ENCODE measurements at regions not wholly inside any gene's neighbourhood (a gene's known extent, or its start where the extent isn't known, plus 50 kb on each side); places are given as distances from the start of the nearest gene placed in this dataset.

- no peak for DNase-seq
Measured at GRCh38 chr7:132733860-132734259, 157.6 kb upstream of the PLXNA4 start.

DNA sequence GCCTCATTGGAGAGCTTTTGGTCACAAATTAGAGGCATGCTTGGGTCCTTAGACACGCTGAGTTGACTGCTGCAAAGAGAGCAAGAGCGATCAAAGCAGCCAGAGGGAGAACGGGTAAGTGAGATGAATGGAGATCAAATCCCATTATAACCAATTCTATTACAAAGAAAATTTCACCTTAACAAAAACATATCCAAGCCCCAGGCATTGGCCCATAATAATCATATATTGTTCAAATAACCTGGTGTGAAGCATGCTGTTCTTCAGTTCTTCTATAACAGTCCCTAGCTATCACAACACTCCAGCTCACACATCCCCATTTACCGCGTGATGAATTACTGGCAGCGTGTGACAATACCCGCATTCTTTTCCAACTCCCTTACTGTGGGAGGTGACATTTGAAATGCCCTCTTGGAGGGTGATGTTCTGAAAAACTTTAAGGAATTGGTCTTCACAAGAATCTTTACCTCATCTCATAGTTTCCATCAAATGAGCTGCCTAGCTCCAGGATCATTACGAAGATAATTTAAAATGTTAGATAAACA lies 156.1 kb upstream of the PLXNA4 start:
- DNase-seq = no peak

GRCh38 chr7:132730105-132730504 lies 153.8 kb upstream of the PLXNA4 start:
- DNase-seq = no peak

DNA sequence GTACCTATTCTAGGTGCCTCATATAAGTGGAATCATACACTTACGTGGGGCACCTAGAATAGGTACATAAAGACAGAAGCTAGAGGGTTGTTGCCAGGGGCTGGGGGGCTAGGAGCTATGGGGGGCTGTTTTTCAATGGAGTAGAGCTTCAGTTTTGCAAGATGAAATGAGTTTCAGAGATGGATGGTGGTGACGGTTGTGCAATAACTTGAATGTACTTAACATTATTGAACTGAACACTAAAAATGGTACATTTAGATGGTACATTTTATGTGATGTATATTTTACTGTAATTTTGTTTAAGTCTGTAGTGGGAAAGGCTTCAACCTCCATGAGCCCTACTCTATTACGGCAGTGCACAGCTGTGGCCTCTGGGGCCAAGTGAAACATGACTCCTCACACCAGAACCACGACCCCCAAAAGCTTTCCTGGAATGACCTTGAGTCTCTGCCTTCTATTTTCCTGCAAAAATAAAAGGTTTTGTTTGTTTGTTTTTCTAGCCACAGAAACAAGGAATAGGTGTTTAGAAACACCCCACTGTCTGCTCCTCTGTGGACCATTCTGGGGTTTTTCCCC lies 147.3 kb upstream of the PLXNA4 start:
- DNase-seq = no peak

- DNase-seq = no peak
Measured at GRCh38 chr7:132720835-132721234, 144.6 kb upstream of the PLXNA4 start.

DNA sequence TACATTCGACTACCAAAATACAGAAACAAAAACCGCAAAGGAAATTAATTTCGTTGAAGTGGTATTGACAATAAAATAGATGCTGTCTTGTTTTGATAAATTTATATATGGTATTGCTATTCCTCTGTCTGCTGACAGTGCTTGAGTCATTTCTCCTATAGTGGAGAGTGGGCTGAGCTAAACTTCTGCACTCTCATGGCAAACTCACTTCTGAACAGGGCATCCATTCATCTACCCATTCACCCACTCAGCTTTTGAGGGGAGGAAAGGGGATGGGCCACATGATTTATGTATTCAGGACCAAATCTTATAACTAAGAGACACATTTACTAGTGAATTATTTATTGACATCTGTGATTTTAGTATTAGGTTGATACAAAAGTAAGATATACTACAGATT lies 137.6 kb upstream of the PLXNA4 start:
- DNase-seq = no peak

DNA sequence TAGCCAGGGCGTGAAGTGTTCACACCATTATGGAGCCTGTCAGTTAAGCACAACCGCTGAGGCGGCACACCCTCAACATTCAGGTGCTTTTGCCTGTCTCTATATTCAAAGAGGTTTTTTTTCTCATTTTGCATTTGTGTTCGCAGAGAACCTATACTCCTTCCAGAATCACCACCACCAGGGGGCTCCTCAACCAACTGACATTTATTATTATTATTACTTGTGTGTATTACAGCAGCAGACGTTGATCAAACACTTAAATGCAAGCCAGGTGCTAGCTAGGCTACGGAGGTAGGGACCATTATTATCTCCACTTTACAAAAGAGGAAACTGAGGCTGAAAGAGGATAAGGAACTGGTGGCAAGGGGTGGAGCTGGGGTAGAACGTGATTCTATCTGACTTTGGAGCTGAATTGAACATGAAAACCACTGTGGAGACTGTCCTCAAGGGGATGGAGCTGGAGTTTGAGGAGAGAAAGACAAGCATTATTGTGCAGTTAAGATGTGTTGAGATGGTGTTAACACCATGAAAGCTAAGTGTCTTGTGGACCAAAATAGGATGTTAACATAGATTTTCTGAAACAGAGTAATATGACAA lies 133.8 kb upstream of the PLXNA4 start:
- peak; percentile 38 for DNase-seq

DNA sequence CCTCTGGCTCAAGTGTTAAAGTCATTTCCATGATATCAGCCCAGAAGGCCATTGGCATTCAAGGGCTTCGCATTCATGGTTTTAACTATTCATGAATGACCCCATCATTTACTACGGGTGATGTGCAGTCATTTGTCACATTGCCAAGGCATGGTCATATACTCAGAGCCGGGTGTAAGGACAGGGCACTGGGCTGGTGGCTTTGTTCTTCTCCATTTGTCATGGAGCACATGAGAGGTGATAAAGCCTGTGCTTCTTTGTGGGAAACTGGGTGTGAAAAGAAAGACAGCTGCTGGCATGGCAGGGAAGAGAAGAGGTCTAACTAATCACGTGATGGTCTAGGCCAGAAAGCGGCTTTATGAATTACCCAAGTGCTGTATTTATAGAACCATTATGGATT lies 132.2 kb upstream of the PLXNA4 start:
- DNase-seq = no peak

- DNase-seq = peak; percentile 61
Measured at GRCh38 chr7:132705146-132705545, 128.9 kb upstream of the PLXNA4 start.

GRCh38 chr7:132703742-132704141 lies 127.5 kb upstream of the PLXNA4 start:
- no peak for DNase-seq

DNA sequence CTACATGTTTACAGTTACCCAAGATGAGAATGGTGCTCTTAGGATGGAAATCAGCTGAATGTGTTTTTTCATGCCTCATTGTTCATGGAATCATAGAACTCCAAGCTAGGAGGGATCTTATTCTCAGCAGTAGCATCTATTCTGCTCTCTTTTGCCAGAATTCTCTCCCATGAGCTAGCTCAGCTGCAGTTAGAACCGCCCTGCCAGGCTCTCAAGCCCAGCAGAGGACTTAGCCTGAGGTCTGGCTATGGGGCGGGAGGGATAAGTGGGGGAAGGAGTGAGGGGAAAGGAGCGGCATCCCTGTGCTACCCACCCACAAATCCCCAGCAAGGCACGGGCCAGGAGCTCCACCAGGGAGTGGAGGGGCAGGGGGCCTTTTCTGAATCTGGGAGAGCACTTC lies 120.7 kb upstream of the PLXNA4 start:
- no peak for DNase-seq

- no peak for DNase-seq
Measured at GRCh38 chr7:132696332-132696731, 120.1 kb upstream of the PLXNA4 start.

DNA sequence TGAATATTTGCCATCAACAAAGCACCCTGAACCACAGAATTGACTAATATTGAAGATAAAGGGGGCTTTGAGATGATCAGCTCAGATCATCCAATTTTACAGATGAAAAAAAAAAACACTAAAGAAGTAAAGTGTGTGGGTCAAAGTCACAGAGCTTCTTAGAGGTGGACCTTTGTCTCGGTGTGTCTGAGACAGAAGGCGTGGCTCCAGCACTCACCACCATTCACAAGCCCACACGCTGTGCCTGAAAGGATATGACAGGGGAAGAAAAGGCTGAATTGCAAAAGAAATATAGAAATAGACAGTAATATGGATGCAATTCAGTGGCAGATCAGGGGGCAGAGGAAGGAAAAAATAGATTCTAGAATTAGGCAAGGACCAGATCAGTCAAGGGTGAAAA lies 114.9 kb upstream of the PLXNA4 start:
- DNase-seq = no peak

DNA sequence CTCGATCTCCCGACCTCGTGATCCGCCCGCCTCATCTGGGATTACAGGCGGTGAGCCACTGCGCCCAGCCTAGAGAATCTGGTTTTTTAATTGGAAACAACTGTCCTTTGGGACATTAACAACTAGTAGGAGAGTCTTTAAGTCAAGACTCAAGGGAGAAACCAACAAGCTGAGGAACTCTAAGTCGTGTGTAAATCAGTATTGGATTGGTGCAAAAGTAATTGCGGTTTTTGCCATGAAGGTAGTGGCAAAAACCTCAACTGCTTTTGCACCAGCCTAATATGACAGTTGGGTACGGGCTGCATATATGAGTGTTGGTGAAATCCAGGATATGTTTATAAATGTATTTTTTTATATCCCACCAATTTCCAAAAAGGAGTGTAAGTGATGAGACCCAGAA lies 113.9 kb upstream of the PLXNA4 start:
- no peak for DNase-seq

DNA sequence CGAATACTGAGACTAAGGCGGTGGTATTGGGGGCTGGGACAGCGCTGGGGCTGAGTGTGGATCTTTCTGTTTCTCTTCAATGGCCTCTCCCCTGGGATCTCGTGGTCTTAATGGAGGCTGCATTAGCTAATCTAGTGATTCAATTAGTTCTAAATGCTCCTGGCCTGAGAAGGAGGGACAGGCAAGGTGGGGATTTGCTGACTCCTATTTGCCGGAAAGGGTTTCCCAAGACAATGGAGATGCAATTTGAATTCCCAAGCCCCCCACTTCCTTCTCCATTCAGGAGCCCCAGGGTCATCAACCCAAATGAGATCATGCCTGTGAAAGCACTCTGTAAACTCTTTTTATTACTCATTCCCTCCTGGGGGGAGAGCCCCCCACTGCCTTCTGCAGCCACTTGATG lies 111.7 kb upstream of the PLXNA4 start:
- no peak for DNase-seq

GRCh38 chr7:132687016-132687415 lies 110.7 kb upstream of the PLXNA4 start:
- no peak for DNase-seq

GRCh38 chr7:132685277-132685676 lies 109.0 kb upstream of the PLXNA4 start:
- DNase-seq = no peak

DNA sequence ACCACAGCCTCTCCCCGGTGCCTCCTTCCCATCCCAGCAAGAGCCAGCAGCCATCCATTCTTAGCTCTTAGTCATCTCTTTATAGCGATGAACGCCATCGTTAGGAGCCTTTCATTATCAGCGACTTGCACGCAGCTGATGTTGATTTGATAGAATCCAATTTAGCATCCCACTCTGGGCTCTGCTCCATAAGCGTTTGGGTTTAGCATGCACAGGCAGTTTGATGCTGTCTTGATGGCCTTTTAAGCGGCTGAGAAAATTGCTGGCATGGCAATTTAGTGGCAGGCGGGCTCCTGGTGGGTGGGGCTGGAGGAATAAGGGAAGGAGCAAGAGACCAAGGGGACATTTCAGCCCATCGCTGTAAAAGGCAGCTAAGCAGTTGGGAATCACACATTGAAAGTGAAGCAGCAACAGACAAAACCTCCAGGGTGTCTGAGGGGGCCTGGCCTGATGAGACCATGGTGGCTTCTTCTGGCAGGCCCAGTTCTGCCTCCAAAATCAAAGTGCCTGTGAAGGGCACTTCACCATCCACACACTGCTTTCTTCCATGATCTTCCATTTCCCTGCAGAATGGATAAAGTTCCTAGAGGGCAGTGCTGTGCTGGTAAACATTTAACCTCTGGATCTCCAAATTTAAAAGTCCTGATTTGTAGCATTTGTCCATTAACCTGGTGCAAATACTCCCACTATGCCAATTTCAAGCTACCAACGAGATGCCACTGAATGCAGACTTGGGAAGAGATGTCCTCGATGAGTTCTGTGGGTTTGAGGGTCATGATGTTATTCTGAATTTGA lies 107.8 kb upstream of the PLXNA4 start:
- no peak for DNase-seq

DNA sequence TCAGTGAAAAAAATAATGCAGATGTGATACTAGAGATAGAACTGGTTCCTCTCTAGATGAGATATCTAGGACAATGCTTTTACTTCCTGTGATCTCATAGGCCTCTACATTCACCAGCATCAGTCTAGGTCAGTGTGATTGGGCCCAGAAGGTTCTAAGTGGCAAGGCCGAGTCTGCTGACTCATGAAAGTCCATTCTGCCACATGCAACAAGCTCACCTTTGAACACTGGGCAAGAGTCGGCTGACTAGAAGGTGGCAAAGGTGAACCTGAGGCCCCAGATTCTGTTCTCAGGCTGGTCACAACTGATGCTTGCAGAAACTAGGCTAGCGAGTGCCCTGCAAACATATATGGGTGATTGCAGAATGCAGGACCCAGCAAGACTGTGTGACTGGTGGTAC lies 105.7 kb upstream of the PLXNA4 start:
- DNase-seq = no peak

DNA sequence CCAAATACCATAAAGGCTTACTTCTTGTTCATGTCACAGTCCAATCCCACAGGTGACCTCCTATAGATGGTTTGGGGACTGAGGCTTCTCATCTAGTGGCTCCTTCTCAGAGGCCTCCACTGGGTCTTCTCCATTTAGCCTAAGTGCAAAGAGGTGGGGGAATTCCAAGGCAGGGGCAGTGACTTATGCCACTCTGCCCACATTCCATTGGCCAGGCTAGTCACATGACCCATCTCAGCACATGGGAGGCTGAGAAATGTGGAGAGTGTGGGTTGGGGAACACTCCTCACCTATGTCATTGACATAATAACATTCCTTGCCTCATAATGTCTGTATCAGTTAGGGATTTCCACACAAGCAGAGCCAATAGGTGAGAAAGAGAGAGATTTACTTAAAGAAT lies 104.3 kb upstream of the PLXNA4 start:
- DNase-seq = no peak

- peak; percentile 46 for DNase-seq
Measured at GRCh38 chr7:132678656-132679055, 102.4 kb upstream of the PLXNA4 start.

DNA sequence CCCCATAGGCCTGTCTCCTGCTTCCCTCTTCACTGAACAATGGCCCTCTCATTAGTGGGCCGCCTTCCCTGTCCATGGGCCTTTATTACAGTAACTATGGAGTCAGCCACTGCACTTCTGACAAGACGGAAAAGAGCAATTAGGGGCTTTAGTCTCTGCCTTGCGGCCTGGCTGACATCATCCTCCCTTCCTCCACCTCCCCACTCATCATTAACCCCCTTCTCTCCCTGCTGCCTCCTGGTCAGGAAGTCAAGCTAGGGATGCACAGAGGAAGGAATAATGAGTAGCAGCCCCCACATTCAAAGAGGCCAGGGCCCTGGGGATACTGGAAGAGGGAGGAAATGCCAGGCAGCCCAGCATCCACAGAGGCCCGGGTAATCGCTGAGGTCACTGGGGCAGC lies 101.6 kb upstream of the PLXNA4 start:
- DNase-seq = no peak

- DNase-seq = no peak
Measured at GRCh38 chr7:132672200-132672990, 96.1 kb upstream of the PLXNA4 start.
